SH-SY5Y (cell line): ENCODE measurements at regions not wholly inside any gene's neighbourhood (a gene's known extent, or its start where the extent isn't known, plus 50 kb on each side); places are given as distances from the start of the nearest gene placed in this dataset.

Source experiments
- GATA2 ChIP-seq: IDR thresholded peaks from 2 replicates; pipeline ENCODE4 v1.6.1; 2011; ENCODE audit warnings: mild to moderate bottlenecking, low read depth, low read length
- GATA3 ChIP-seq: IDR thresholded peaks from 2 replicates; pipeline ENCODE4 v1.6.1; 2011; ENCODE audit warnings: low read depth, mild to moderate bottlenecking, low read length, moderate library complexity

- TF ChIP-seq GATA2 (no peak), GATA3 (no peak)
Observed at GRCh38 chr2:198203336-198204069, 399.1 kb downstream of the PLCL1 start.
